Karpas-422 (cell line): ENCODE measurements at regions not wholly inside any gene's neighbourhood (a gene's known extent, or its start where the extent isn't known, plus 50 kb on each side); places are given as distances from the start of the nearest gene placed in this dataset.

Source experiments
- DNase-seq: peaks from one replicate; pipeline ENCODE4 v3.0.0-alpha.2; 2015
- H2AFZ ChIP-seq: fragments of 200-600 bp; sonication (generic); 2 replicates; pipeline ENCODE4 v1.6.1; 2014; ENCODE audit warnings: antibody characterized with exemption, low read length, mixed read lengths
- H3K27ac ChIP-seq: fragments of 200-600 bp; sonication (generic); 2 replicates; pipeline ENCODE4 v1.5.1; 2014; ENCODE audit warnings: mild to moderate bottlenecking, low read length, moderate library complexity
- H3K27me3 ChIP-seq: fragments of 200-600 bp; sonication (generic); 2 replicates; pipeline ENCODE4 v1.6.1; 2014; ENCODE audit warnings: low read length, mixed read lengths
- H3K36me3 ChIP-seq: fragments of 200-600 bp; sonication (generic); 2 replicates; pipeline ENCODE4 v1.6.1; 2014; ENCODE audit warnings: low read length, mixed read lengths; ENCODE audit not compliant: insufficient read depth
- H3K4me1 ChIP-seq: fragments of 200-600 bp; sonication (generic); 2 replicates; pipeline ENCODE4 v1.6.1; 2014; ENCODE audit warnings: mild to moderate bottlenecking, low read length, mixed read lengths
- H3K4me2 ChIP-seq: fragments of 200-600 bp; sonication (generic); 2 replicates; pipeline ENCODE4 v1.6.1; 2014; ENCODE audit warnings: low read length, low read depth, mild to moderate bottlenecking; ENCODE audit not compliant: poor library complexity, severe bottlenecking
- H3K4me3 ChIP-seq: fragments of 200-600 bp; sonication (generic); 2 replicates; pipeline ENCODE4 v1.5.1; 2014; ENCODE audit warnings: mild to moderate bottlenecking, antibody characterized with exemption, low read length, mixed read lengths
- H3K79me2 ChIP-seq: fragments of 200-600 bp; sonication (generic); 2 replicates; pipeline ENCODE4 v1.6.1; 2014; ENCODE audit warnings: mild to moderate bottlenecking, low read length, mixed read lengths
- H3K9ac ChIP-seq: fragments of 200-600 bp; sonication (generic); 2 replicates; pipeline ENCODE4 v1.6.0; 2014; ENCODE audit warnings: low read length
- H3K9me2 ChIP-seq: fragments of 200-600 bp; sonication (generic), shearing (Covaris generic); replicated peaks from 2 replicates; pipeline ENCODE4 v1.6.0; 2014; ENCODE audit warnings: mild to moderate bottlenecking, low read length, moderate library complexity; ENCODE audit not compliant: insufficient read depth
- H3K9me3 ChIP-seq: fragments of 300-700, 200-600 bp; sonication (generic); 2 replicates; pipeline ENCODE4 v1.6.1; 2014; ENCODE audit warnings: low read length, mixed read lengths
- H4K20me1 ChIP-seq: fragments of 200-600 bp; sonication (generic); 2 replicates; pipeline ENCODE4 v1.6.1; 2014; ENCODE audit warnings: mild to moderate bottlenecking, antibody characterized with exemption, low read length, low read depth; ENCODE audit not compliant: insufficient read depth

GRCh38 chr11:10358696-10359095 lies 53.8 kb downstream of the ADM start:
- no peaks in the 10 kb centered on the region for H3K4me1 ChIP-seq
- H3K79me2 ChIP-seq = no peaks in the 10 kb centered on the region
- no peaks in the 10 kb centered on the region for H3K9me3 ChIP-seq
- H4K20me1 ChIP-seq = no peaks in the 10 kb centered on the region
- no peak overlapping the region for H3K4me2 ChIP-seq
- H3K4me3 ChIP-seq = no peak overlapping the region
- H2AFZ ChIP-seq = no peak overlapping the region
- no peaks in the 10 kb centered on the region for H3K36me3 ChIP-seq
- H3K27me3 ChIP-seq = no peaks in the 10 kb centered on the region
- H3K9ac ChIP-seq = no peak overlapping the region
- no peaks in the 10 kb centered on the region for H3K9me2 ChIP-seq
- DNase-seq = no peak
- no peak overlapping the region for H3K27ac ChIP-seq

DNA sequence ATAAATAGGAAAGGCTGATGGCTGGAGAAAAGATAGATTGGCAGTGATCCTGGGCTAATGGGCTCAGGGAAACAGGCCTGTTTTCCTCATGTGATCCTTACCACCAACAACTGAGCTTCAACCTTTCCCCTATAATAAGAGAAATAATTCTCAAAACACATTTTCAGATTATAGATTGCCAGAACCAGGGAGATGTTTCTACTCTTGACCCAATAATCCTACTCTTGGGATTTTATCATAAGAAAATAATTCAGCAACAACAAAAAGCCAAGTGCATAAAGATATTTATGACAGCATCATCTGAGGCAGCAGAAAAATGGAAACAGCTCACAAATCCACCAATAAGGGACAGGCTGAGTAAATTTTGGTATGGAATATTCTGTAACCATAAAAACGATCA lies 54.3 kb downstream of the ADM start:
- no peaks in the 10 kb centered on the region for H3K79me2 ChIP-seq
- H3K9me2 ChIP-seq = no peaks in the 10 kb centered on the region
- no peak overlapping the region for H3K4me3 ChIP-seq
- no peak overlapping the region for H2AFZ ChIP-seq
- H3K27ac ChIP-seq = no peak overlapping the region
- no peak overlapping the region for H3K4me2 ChIP-seq
- no peaks in the 10 kb centered on the region for H3K4me1 ChIP-seq
- H4K20me1 ChIP-seq = no peaks in the 10 kb centered on the region
- no peaks in the 10 kb centered on the region for H3K27me3 ChIP-seq
- no peak overlapping the region for H3K9ac ChIP-seq
- no peaks in the 10 kb centered on the region for H3K36me3 ChIP-seq
- DNase-seq = no peak
- H3K9me3 ChIP-seq = no peaks in the 10 kb centered on the region

DNA sequence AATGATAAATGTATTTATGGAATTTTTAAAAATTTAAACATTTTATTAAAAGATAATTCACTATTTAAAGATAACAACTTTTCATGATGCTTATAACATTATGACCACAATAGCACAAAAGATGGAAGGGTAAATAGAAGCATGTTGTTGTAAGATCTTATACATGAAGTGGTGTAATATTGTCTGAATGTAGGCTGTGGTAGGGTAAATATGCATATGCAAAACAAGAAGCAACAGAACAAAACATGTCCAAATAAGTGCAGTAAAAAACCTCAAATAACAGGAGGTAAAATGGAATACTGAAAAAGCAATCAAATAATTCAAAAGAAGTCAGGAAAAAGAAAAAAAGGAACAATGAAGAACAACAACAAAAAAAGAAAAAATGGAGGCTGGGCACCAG lies 56.0 kb downstream of the ADM start:
- H3K4me2 ChIP-seq = no peak overlapping the region
- no peak overlapping the region for H3K9ac ChIP-seq
- no peaks in the 10 kb centered on the region for H3K36me3 ChIP-seq
- no peak overlapping the region for H3K27ac ChIP-seq
- no peaks in the 10 kb centered on the region for H3K4me1 ChIP-seq
- H3K9me3 ChIP-seq = no peaks in the 10 kb centered on the region
- no peak for DNase-seq
- no peaks in the 10 kb centered on the region for H3K9me2 ChIP-seq
- H3K79me2 ChIP-seq = no peaks in the 10 kb centered on the region
- no peaks in the 10 kb centered on the region for H3K27me3 ChIP-seq
- no peaks in the 10 kb centered on the region for H4K20me1 ChIP-seq
- H2AFZ ChIP-seq = no peak overlapping the region
- H3K4me3 ChIP-seq = no peak overlapping the region

DNA sequence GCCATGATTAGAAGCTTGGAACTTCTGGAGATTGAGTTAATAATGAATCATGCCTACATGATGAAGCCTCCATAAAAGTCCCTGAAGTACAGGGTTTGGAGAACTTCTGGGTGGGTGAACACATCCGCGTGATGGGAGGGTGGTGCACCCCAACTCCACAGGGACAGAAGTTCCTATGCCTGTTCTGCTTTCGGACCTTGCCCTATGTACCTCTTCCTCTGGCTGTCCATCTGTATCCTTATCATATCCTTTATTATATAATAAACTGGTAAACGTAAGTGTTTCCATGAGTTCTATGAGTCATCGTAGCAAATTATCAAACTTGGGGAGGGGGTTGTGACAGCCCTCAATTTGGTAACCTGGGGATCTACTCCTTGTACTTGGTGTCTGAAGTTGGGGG lies 60.2 kb downstream of the ADM start:
- Histone ChIP-seq H3K9me2 (no peaks in the 10 kb centered on the region), H3K79me2 (no peaks in the 10 kb centered on the region)

GRCh38 chr11:10366568-10367331 lies 61.9 kb downstream of the ADM start:
- DNase-seq = peak; percentile 90
- no peak overlapping the region for H3K27ac ChIP-seq
- H4K20me1 ChIP-seq = no peaks in the 10 kb centered on the region
- 0 out of 2 replicates have a peak overlapping the region, but pooled peaks have one; percentile 26 for H3K9ac ChIP-seq
- no peak overlapping the region for H3K4me3 ChIP-seq
- peaks cover 4% of the 10 kb centered on the region for H3K4me1 ChIP-seq
- no peaks in the 10 kb centered on the region for H3K9me3 ChIP-seq
- no peaks in the 10 kb centered on the region for H3K79me2 ChIP-seq
- peak overlapping the region; percentile 40 for H3K4me2 ChIP-seq
- peak overlapping the region; percentile 89; the same call in 1 of the 2 replicates for H2AFZ ChIP-seq
- no peaks in the 10 kb centered on the region for H3K9me2 ChIP-seq
- H3K27me3 ChIP-seq = no peaks in the 10 kb centered on the region
- H3K36me3 ChIP-seq = no peaks in the 10 kb centered on the region

More for the DNA sequence above, 60.2 kb downstream of the ADM start:
- H4K20me1 ChIP-seq = no peaks in the 10 kb centered on the region
- no peak for DNase-seq
- no peaks in the 10 kb centered on the region for H3K36me3 ChIP-seq
- H3K4me2 ChIP-seq = no peak overlapping the region
- H2AFZ ChIP-seq = no peak overlapping the region
- peaks cover 4% of the 10 kb centered on the region for H3K4me1 ChIP-seq
- H3K27ac ChIP-seq = no peak overlapping the region
- H3K4me3 ChIP-seq = no peak overlapping the region
- no peaks in the 10 kb centered on the region for H3K9me3 ChIP-seq
- no peaks in the 10 kb centered on the region for H3K27me3 ChIP-seq
- no peak overlapping the region for H3K9ac ChIP-seq

- Histone ChIP-seq H3K9ac (no peak overlapping the region), H2AFZ (no peak overlapping the region), H3K27ac (no peak overlapping the region), H3K4me2 (no peak overlapping the region), H3K9me2 (no peaks in the 10 kb centered on the region), H3K9me3 (no peaks in the 10 kb centered on the region), H3K79me2 (no peaks in the 10 kb centered on the region), H3K36me3 (no peaks in the 10 kb centered on the region), H3K4me3 (no peak overlapping the region), H3K4me1 (no peaks in the 10 kb centered on the region), H4K20me1 (no peaks in the 10 kb centered on the region), H3K27me3 (no peaks in the 10 kb centered on the region)
- DNase-seq = no peak
Measured at GRCh38 chr11:10371926-10372641, 67.2 kb downstream of the ADM start.

- no peak for DNase-seq
Measured at GRCh38 chr11:10373340-10373739, 68.5 kb downstream of the ADM start.

GRCh38 chr11:10373929-10374328 lies 69.1 kb downstream of the ADM start:
- Histone ChIP-seq H3K27ac (no peak overlapping the region), H2AFZ (no peak overlapping the region), H3K4me1 (no peaks in the 10 kb centered on the region), H3K27me3 (no peaks in the 10 kb centered on the region), H3K9ac (no peak overlapping the region), H3K4me2 (no peak overlapping the region), H4K20me1 (no peaks in the 10 kb centered on the region), H3K79me2 (no peaks in the 10 kb centered on the region), H3K4me3 (no peak overlapping the region), H3K9me3 (no peaks in the 10 kb centered on the region), H3K36me3 (no peaks in the 10 kb centered on the region), H3K9me2 (no peaks in the 10 kb centered on the region)
- no peak for DNase-seq

More at GRCh38 chr11:10373340-10373739, 68.5 kb downstream of the ADM start:
- Histone ChIP-seq H3K36me3 (no peaks in the 10 kb centered on the region), H2AFZ (no peak overlapping the region), H3K27ac (no peak overlapping the region), H3K9me2 (no peaks in the 10 kb centered on the region), H3K9me3 (no peaks in the 10 kb centered on the region), H3K9ac (no peak overlapping the region), H3K4me3 (no peak overlapping the region), H3K4me1 (no peaks in the 10 kb centered on the region), H3K27me3 (no peaks in the 10 kb centered on the region), H3K4me2 (no peak overlapping the region), H3K79me2 (no peaks in the 10 kb centered on the region), H4K20me1 (no peaks in the 10 kb centered on the region)
